Endothelial cell of hepatic sinusoid (primary cell): ENCODE measurements at regions not wholly inside any gene's neighbourhood (a gene's known extent, or its start where the extent isn't known, plus 50 kb on each side); places are given as distances from the start of the nearest gene placed in this dataset.

ENCODE experiments used
- in situ Hi-C: cut with HindIII; loops from 2 replicates; pipeline ENCODE4 v1.10.0; 2017; ENCODE audit warnings: low sequenced_read_pairs

DNA sequence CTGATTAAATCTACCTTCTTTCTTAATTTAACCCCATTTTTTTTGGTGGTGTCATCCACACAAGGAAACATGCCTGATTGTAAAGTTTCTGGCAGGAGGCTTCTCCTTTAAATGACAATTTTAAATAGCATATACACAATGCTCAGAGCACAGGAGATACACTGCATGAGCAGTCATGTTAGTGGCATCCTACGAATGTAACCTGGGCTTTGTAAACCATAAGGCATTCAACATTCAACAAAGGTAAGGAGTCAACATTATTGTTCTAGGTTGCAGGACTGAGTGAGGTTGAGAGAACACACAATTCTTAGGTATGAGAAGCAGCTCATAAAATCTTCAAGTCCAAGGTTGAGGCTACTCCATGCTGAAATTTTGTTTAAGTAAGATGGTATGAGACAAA, 266.6 kb upstream of the SIX2 start:
- in situ Hi-C loops, result no loop called here

DNA sequence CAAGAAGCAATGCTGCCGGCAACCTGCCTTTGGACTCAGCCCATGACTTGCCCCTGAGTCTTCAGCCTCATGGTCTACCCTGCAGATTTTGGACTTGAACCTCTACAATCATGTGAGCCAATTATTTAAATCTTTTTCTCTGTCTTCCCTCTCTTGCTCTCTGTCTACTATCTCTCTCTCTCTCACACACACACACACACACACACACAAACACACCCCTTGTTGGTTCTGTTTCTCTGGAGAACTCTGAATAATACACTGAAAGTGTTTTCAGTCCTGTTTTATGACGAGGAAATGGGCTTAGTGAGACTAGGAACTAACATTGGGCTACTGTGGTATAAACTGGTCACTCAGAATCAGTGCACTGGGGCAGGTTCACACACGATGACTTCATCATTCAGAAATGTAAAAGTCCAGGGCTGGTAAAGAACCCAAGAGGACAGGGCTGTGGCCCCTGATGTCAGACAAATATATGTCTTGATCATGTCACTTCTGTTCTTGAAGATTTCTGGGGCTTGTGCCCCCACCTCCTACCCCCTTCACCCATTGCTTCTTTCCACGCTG, 266.1 kb upstream of the SIX2 start:
- in situ Hi-C loops, result no loop called here

DNA sequence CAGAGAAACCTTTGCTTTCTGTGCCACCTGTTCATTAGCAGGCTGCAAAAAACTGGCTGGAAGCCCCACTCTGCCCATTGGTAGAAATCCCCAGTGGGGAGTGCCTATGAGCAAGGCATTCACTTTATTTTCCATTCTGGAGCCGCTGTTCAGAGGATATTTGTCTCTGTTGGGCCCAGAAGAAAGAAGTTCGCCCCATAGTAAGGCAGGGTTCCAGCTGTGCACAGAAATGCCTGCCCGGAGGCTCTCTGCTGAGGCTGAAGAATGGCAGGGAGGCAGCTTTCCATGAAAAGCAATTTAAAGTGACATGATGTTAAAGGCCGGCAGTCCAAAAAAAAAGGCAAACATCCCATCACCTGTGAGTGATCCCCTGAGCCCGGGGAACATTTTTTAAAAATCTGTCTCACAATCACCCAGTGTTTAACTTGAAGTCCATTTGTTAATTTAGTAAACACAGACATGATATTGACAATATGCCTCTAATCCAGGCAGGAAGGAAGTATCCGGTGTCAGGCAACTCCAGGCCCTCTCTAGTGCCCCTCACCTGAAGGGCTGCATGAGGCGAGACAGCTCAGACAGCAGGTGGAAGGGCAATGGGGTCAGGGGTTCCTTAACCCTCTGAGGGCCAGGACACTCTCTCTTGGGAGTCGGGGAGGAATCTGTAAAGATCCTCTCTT, 265.1 kb upstream of the SIX2 start:
- in situ Hi-C loops, result no loop called here

DNA sequence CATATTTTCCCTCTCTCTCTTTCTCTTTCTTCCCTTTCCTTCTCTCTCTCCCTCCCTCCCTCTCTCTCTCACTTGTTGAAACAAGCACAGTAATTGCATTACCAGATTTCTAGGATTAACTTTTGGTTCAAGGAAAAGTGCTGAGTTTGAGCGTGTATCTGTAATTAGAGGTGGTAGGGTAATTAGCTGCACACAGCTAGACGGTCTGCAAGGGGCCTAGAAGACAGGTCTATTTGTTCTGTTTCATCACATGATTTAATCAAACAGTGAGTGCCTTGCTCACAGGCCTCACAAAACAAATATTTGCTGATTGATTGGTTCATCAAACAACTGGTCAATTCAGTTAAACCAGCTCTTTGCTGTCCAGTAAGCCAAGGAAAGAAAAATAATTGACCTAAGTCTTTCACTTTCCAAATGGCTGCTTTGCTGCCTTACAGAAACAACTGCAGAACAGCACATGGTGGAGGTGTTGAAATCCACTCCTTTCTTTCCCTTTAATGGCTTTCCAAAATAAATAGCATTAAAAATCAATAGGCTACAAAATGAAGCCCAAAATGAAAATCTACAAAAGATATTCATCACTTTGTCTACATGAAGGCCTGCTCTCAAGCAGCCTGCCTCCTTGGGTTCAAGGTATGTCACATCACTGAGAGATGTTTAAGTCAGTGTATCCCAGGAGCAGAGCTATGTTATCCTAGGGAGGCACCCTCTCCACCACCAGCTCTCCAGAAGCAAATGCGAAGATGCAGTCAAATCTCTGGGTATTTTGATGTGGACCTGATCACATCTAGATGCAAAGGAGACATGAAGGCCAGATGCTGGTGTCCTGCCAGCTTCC, 264.4 kb upstream of the SIX2 start:
- in situ Hi-C loops, result no loop called here

DNA sequence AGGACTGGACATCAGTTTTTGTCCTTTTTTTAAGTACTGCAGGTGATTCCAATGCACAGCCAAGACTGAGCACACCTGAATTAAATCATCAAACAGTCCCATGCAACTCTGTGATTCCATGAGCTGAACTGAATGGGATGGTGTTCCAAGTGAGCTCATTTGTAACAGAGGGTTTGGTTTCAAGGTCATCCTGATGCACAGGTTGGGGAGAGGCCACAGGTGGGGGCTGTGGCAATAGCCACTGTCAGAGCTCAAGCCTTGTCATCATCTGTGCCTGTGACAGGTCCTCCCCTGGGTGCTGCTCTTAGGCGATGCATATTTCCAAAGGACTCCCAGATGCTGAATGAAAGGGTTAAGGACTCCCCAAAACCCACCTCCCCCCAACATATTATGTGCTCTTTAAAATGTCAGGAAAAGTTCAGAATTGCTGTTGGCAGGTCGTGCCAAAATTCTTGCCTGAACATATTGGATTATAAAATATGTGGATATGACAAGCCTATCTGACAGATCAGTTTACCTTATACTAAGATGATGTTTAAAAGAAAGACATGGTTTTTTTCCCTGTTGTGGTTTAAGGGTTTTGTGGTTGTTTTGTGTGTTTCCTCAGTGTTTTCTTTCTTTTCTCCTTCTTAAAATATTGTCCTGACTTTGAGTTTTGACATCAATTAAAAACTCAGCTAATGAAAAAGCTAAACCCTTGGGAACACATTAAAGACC, 263.5 kb upstream of the SIX2 start:
- in situ Hi-C loops, result no loop called here

DNA sequence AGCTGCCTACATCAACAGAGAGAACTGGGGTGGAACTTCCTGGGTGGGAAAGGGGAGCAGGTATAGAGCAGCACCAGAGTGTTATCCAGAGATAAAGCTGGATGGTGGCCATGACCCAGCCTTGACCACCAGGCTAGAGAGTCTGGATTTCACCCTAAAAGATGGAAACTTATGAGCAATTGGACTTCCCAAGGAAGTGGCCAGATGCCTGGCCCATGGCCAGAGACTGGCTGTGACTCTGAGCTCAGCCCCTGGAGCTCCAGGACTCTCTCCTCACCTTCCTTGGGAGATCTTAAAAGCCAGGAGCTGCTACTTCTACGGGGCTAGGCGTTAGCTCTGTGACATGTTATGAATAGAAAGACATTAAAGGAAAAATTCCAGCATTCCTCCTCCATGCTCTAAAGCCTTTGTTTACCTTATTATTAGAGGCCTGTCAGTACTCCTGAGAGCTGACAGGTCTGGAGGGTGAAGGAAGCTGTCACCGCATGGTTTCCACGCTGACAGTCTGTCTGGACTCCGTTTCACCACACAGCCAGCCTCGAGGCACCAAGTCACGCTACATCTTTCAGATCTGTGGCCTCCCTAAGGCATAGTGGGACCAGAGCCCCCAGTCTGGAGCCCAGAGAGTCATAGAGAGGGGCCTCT, 260.0 kb upstream of the SIX2 start:
- in situ Hi-C loops, result no loop called here

DNA sequence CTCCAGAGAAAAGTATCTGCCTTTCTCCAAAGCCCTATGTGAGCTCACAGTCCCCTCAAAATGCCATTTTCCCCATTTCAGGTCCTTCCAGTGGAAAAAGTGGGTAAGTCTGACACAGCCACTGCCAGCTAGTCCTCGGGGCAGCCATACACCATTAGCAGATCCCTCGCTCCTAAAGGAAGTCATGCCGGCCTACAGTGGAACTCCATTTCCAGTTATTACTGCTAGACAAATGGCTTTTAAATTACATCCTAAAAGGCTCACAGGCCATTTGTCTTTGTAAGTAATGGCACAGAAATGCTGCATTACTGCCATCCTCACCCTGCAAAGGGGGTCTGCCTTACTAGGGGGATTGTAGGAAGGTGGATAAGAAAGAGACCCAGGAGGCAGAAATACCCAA, 259.4 kb upstream of the SIX2 start:
- in situ Hi-C loops, result no loop called here

DNA sequence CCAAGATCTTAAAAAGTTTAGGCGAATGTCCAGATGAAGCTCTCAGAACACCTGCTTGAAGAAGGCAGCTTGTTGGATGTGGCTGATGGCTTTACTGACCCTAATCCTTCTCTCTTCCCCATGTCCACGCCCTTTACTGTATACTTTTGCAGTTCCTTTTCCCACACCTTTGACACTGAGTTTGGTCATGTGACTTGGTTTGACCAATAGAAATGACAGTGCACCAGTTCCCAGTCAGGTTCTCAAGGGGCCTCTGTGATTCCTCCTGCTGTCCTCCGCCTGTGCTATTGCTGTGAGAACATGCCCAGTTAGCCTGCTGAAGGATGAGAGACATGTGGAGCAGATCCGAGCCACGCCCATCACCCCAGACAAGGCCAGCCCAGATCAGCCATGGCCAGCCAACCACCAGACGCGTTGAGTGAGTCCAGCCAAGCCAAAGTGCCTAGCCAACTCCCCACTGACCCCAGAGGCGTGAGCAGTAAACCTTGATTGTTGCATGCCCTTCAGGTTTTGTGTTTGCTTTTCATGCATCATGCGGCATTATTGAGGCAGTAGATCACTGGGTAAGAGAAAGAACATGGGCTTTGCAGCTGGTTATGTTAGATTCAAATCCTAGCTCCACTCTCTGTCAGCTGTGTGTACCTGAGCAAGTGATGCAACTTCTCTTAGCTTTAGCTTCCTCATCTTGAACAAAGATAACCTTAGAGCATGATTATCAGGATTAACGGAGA, 258.0 kb upstream of the SIX2 start:
- in situ Hi-C loops, result no loop called here

DNA sequence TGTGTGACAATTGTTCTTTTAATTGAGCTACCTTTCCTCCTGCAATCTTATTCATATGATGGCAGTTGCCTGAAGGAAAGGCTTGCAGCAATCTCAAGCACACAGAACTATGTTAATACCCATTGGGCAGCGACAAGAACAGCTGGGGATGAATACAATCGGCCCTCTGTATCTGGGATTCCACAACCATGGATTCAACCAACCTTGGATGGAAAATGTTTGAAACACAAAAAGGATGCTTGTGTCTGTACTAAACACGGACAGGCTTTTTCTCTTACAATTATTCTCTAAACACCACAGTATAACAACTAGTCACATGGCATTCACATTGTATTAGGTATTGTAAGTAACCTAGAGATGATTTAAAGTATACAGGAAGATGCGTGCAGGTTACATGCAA, 256.1 kb upstream of the SIX2 start:
- in situ Hi-C loops, result no loop called here

DNA sequence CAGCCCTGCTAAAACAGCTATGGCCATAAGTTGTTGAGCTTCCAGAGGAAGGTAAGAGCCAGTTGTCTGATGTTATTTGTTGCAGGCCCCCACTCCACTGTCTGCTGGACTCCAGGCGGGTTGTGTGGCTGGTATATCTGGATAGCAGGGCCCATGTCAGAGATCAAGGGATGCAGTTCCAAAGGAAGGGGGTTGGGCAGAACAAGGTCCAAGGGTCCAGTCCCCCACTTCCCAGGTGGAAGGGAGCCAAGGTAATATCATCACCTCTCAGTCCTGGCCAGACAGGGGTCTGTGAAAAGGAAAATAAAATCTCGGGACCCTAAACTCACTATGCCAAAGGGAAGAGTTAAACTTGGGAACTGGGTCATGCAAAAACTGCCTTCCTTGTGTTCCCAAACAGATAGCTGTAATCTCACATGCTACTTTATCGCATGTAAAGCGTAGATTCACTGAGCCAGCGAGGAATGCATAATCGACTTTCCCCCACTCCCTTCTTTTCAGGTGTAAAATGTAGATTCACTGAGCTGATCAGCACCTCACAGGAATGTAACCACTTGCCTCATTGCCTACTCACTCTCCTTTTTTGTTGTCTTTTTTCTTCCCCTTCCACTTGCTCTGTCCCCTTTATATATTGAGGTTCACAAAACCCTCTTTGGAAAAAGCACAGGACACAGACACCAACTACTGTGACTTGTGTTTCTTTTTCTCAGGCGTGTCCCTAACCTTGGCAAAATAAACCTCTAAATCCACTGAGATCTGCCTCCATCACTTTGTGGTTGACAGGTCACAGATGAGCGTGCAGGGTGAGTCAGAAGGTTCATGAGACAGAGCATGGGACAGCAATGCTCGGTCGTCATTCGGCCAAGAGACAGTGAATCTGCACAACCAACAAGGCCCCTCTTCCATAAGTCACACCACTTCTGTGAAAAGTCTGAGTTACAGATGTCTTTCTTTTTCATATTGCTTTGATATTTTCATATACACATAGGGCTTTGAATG, 255.3 kb upstream of the SIX2 start:
- in situ Hi-C loops, result no loop called here

DNA sequence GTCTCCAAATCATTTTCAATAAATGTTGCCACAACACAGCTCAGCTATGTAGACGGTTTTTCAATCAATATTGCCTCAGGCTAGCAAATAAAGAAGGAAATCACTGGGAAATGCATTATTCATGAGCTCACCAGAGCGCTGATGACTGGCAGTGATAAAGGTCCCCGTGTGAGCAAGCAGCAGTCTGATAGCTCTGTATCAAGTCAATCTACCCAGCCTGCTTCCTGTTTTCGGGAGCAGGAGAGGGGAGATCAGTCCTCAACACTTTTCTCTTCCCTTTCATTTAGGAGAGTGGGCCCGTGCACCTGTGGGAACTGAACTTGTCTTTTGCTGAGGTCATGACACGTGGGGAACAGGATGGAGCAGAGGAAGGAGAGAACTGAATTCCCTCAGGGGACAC, 253.9 kb upstream of the SIX2 start:
- in situ Hi-C loops, result no loop called here

DNA sequence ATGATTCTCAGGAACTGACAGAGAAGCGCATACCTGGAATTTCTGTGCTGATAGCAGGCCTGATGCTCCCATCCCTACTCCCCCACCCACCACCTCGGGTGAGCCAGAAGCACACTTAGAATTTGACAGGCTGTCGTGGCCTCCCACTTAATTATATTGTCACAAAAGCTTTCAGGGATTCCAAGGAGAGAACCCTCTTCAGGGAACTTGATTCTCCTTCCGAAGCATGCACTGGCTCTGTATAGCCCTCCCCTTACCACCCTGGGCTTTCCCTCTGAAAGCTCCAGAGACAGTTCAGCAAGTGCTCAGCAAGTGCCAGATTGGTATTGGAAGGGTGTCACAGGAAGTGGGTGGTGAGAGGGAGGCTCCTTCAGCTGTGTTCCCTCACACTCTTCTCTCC, 252.5 kb upstream of the SIX2 start:
- in situ Hi-C loops, result no loop called here

DNA sequence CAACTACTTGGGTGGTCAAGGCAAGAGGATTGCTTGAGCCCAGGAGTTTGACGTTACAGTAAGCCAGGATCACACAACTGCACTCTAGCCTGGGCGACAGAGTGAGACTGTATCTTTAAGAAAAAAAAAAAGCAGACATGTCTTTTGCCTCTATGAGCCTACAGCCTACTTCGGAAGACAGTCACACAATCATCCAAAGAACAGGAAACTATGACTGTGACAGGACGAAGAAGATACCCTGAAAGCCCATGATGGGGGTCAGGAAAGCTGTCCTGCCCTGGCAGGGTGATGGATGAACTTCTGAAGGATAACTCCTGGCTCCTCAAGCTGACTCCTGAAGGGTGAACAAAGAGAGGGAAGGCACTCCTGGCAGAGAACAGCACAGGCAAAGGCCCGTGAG, 251.7 kb upstream of the SIX2 start:
- in situ Hi-C loops, result no loop called here

DNA sequence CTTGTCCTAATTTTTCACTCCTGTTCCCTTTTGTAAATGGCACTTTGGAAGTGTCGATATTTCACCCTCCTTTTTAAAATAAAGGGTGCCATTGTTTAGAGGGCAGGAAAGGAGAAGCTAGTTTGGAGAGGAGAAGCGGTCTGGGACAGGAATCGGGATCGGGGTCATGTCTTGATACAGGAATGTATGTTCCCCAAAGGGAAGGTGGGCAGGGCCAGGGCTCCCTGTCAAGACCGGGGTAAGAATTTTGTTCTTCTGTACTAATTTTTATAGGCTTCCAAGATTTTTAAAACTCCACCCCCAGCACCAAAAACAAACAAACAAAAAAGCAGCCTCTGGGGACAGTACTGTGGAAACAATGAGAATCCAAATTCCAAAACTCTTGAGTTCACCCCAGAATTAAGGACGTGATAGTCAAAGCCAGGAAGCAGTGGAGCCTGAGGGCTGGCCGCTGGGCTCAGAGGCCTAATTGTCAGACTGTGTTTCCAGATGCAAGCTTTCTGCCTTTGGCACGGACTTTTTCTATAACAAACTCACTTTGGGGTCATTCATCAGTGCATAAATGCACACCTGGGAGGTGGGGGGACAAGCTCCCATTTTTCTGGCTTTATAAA, 250.4 kb upstream of the SIX2 start:
- in situ Hi-C loops, result no loop called here

DNA sequence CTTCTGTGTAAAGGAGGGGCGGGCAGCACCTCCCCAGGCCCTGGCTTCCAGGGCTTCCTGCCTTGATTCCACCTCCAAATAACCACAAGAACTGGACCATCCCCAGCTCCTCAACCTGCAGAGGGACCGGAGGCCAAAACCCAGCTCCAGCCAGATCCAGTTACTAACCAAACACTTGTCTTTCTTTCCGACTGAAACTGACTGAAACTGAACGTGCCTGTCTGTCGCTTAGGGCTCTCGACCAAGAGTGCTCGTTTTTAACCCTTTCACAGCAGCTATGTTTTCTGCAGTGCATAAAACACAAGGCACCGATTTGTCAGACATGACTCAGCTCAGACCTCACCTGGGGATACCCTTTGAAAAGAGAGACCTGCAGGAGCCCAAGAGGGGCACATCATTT, 249.9 kb upstream of the SIX2 start:
- in situ Hi-C loops, result no loop called here

DNA sequence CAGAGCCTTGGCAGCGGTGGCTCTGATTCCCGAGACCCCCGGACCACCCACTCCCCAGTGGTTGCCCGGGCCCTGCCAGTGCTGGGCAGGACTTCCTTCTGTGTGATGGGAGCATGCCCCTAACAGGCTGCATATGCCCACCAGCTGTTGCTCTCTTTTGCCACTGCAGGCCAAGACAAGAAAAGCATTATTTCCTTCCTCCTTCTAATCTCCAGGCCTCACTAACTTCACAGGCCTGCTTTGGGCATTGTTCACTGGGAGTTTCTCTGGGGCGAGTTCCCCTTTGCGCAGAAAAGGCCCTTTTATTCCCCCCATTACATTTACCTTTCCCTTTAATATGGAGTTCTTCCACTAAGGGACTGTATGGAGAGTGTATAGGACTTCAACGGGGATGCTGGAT, 249.1 kb upstream of the SIX2 start:
- in situ Hi-C loops, result no loop called here

DNA sequence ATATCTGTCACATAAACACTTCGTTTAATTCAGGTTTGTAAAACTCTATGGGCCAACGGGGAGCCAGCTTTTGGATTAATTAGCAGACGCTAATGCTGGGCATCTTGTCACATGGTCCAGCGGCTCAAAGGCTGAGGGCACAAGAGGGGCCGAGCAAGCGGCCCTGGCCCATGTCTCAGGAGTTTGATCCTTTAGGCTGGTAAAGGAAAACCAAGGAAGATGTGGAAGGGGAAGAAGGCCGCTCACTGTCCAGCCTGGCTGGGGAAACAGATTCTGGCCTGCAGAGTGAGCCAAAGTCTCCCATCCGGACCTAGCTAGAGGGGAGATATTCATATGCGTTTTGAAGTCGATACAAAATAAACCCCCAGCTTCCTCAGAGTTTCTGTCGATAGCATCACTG, 248.6 kb upstream of the SIX2 start:
- in situ Hi-C loops, result no loop called here

DNA sequence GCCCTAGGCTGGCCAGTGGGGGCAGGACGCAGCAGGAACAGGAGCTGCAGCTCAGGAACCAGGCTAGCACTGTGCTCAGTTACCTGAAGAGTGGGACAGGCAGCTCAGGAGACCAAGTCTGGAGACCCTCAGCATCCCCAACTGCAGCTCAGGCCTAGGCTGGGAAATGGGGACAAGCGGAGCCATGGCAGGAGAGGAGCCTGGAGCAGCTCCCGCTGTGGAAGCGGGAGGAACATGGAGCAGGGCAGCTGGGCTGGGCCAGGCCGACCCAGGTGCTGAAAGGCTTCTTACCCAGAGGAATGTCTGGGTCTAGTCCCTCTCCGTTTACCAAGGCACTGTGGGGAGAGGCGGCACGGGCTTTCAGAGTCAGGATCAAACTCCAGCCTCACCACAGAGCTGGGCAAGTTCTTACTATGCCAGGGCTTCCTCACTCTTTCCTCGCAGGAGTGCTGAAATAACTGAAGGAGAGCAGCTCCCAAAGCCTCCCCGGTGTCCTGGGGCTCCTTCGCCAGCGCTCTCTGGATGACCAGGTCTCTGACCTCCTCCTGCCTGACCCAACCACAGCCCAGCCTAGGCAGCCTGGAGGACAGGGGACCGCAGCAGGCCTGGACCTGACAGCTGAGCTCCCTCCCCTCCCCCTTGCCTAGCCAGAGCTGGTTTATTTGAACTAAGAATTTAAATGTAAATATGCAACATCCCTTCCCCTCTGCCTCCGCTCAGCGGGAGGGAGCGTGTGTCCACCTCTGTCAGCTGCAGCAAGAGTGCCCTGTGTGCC, 247.8 kb upstream of the SIX2 start:
- in situ Hi-C loops, result no loop called here
